GM23338 (cell line): ENCODE measurements at regions not wholly inside any gene's neighbourhood (a gene's known extent, or its start where the extent isn't known, plus 50 kb on each side); places are given as distances from the start of the nearest gene placed in this dataset.

ENCODE experiments used
- ATAC-seq: fragments of 200-7000 bp; cut with Tn5 transposase; 3 replicates; pipeline ENCODE4 v1.9.1; 2020
- DNase-seq: peaks from one replicate; pipeline ENCODE4 v3.0.0-alpha.2; 2015; ENCODE audit warnings: low spot score
- H2AFZ ChIP-seq: fragments of 200-600 bp; sonication (generic); 2 replicates; pipeline ENCODE4 v1.8.0; 2016; ENCODE audit warnings: antibody characterized with exemption, mild to moderate bottlenecking, moderate library complexity
- H3F3A ChIP-seq: fragments of 200-600 bp; sonication (generic); replicated peaks from 2 replicates; pipeline ENCODE4 v1.8.0; 2017; ENCODE audit warnings: antibody characterized with exemption, mixed run types, low read depth
- H3K27ac ChIP-seq: fragments of 200-600 bp; sonication (generic); 2 replicates; pipeline ENCODE4 v1.6.1; 2016; ENCODE audit warnings: low read depth
- H3K27me3 ChIP-seq: fragments of 200-600 bp; sonication (generic); 2 replicates; pipeline ENCODE4 v1.8.0; 2016; ENCODE audit warnings: mild to moderate bottlenecking, mixed run types, moderate library complexity; ENCODE audit not compliant: insufficient read depth
- H3K36me3 ChIP-seq: fragments of 200-600 bp; sonication (generic); 2 replicates; pipeline ENCODE4 v1.8.0; 2016; ENCODE audit warnings: mild to moderate bottlenecking; ENCODE audit not compliant: insufficient read depth
- H3K4me1 ChIP-seq: fragments of 200-600 bp; sonication (generic); 2 replicates; pipeline ENCODE4 v1.8.0; 2016; ENCODE audit warnings: mild to moderate bottlenecking, moderate library complexity; ENCODE audit not compliant: insufficient read depth
- H3K4me2 ChIP-seq: fragments of 200-600 bp; sonication (generic); 2 replicates; pipeline ENCODE4 v1.7.1; 2017; ENCODE audit warnings: mixed run types
- H3K4me3 ChIP-seq: fragments of 200-600 bp; sonication (generic); 2 replicates; pipeline ENCODE4 v1.6.1; 2016; ENCODE audit warnings: mixed run types
- H3K79me2 ChIP-seq: fragments of 200-600 bp; sonication (generic); replicated peaks from 2 replicates; pipeline ENCODE4 v1.8.0; 2017; ENCODE audit warnings: mild to moderate bottlenecking; ENCODE audit not compliant: insufficient read depth
- H3K9me2 ChIP-seq: fragments of 200-600 bp; sonication (generic); 2 replicates; pipeline ENCODE4 v1.8.0; 2017; ENCODE audit not compliant: insufficient read depth
- H4K20me1 ChIP-seq: fragments of 200-600 bp; sonication (generic); replicated peaks from 2 replicates; pipeline ENCODE4 v1.8.0; 2017; ENCODE audit warnings: mild to moderate bottlenecking; ENCODE audit not compliant: insufficient read depth
- H3K27ac Mint-ChIP-seq: 2 replicates; pipeline ENCODE4 v1.8.0; 2020; ENCODE audit warnings: inconsistent platforms, mild to moderate bottlenecking, moderate library complexity, mixed read lengths
- H3K27me3 Mint-ChIP-seq: 3 replicates; pipeline ENCODE4 v1.8.0; 2022; ENCODE audit warnings: low read depth, mild to moderate bottlenecking, moderate library complexity, mixed read lengths, inconsistent platforms; ENCODE audit not compliant: insufficient read depth, poor library complexity
- H3K36me3 Mint-ChIP-seq: 3 replicates; pipeline ENCODE4 v1.8.0; 2021; ENCODE audit warnings: low read depth, mild to moderate bottlenecking, inconsistent platforms, moderate library complexity, mixed read lengths
- H3K4me1 Mint-ChIP-seq: 3 replicates; pipeline ENCODE4 v1.8.0; 2020; ENCODE audit warnings: mild to moderate bottlenecking, inconsistent platforms, mixed read lengths
- H3K4me3 Mint-ChIP-seq: 3 replicates; pipeline ENCODE4 v1.8.0; 2021; ENCODE audit warnings: moderate library complexity, mild to moderate bottlenecking, inconsistent platforms, mixed read lengths
- H3K9me3 Mint-ChIP-seq: 3 replicates; pipeline ENCODE4 v1.8.0; 2020; ENCODE audit warnings: moderate library complexity, mild to moderate bottlenecking, inconsistent platforms, mixed read lengths
- CREB1 ChIP-seq: fragments of 250-450 bp; sonication (Bioruptor Pico); IDR thresholded peaks from 2 replicates; pipeline ENCODE4 v1.5.0; 2020; ENCODE audit warnings: low read depth, mild to moderate bottlenecking, moderate library complexity
- EZH2 ChIP-seq: fragments of 200-600 bp; sonication (generic); IDR thresholded peaks from one replicate; pipeline ENCODE4 v1.8.0; 2017; ENCODE audit warnings: antibody characterized with exemption, mild to moderate bottlenecking, low read depth; ENCODE audit not compliant: unreplicated experiment
- EZH2phosphoT487 ChIP-seq: fragments of 200-600 bp; sonication (generic); IDR thresholded peaks from one replicate; pipeline ENCODE4 v1.8.1; 2018; ENCODE audit warnings: antibody characterized with exemption; ENCODE audit not compliant: unreplicated experiment
- NANOG ChIP-seq: IDR thresholded peaks from 2 replicates; pipeline ENCODE4 v1.6.1; 2016; ENCODE audit warnings: antibody characterized with exemption, borderline replicate concordance
- POLR2AphosphoS5 ChIP-seq: IDR thresholded peaks from 2 replicates; pipeline ENCODE4 v1.6.1; 2016; ENCODE audit warnings: antibody characterized with exemption, low read depth
- REST ChIP-seq: IDR thresholded peaks from one replicate; pipeline ENCODE4 v1.6.1; 2018; ENCODE audit warnings: antibody characterized with exemption; ENCODE audit not compliant: unreplicated experiment
- ZNF114 ChIP-seq: fragments of 250-450 bp; sonication (Bioruptor Pico); IDR thresholded peaks from 2 replicates; pipeline ENCODE4 v1.5.0; 2020; ENCODE audit warnings: mild to moderate bottlenecking, moderate library complexity
- ZNF331 ChIP-seq: fragments of 250-450 bp; sonication (Bioruptor Pico); IDR thresholded peaks from 2 replicates; pipeline ENCODE4 v1.5.0; 2020; ENCODE audit warnings: low read depth, mild to moderate bottlenecking, moderate library complexity
- ZNF462 ChIP-seq: fragments of 250-450 bp; sonication (Bioruptor Pico); IDR thresholded peaks from 2 replicates; pipeline ENCODE4 v1.5.0; 2020; ENCODE audit warnings: mild to moderate bottlenecking, moderate library complexity
- TF ChIP-seq, protein P1 (sequence below): IDR thresholded peaks from 2 replicates; pipeline ENCODE4 v1.6.1; 2016; ENCODE audit warnings: antibody characterized with exemption
- TF ChIP-seq, protein P2 (sequence below), 2 experiments: fragments of 200-600 bp in 1 of 2; sonication (generic) in 1 of 2; conservative IDR thresholded peaks; 2 replicates each; pipeline versions ENCODE4 v1.5.1 to v1.6.1; 2016 to 2017; ENCODE audit warnings: antibody characterized with exemption in 2 of 2, low read depth in 2 of 2, mild to moderate bottlenecking in 2 of 2, moderate library complexity in 1 of 2

DNA sequence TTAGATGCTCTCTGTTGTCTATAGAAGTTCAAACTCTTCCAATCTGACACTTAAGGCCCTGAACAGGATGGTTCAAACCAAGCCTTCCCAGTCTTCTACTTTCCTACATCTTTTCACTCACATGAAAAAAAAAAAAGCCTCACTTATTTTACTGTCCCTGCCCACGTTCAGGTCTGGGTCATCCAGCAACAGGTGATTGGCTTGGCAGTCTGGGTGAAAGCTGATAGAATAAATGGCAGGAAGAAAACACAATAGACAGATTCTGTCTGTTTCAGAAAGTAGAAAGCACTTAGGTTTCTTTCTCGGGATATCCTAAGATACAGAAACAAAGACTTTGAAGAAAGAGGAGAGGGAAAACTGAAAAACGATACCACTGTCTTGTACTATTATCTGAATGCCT lies 61.8 kb upstream of the HSF2 start:
- Histone ChIP-seq H3K27me3 (no peaks in the 10 kb centered on the region), H3K4me1 (no peaks in the 10 kb centered on the region), H3K36me3 (no peaks in the 10 kb centered on the region), H3K27ac (no peak overlapping the region), H3F3A (no peaks in the 10 kb centered on the region), H3K9me2 (no peaks in the 10 kb centered on the region), H2AFZ (no peak overlapping the region), H3K79me2 (no peaks in the 10 kb centered on the region), H4K20me1 (no peaks in the 10 kb centered on the region), H3K4me2 (no peak overlapping the region), H3K4me3 (no peak overlapping the region)
- no peaks in the 10 kb centered on the region for H3K36me3 Mint-ChIP-seq
- H3K9me3 Mint-ChIP-seq = no peaks in the 10 kb centered on the region
- H3K27me3 Mint-ChIP-seq = peaks cover 2% of the 10 kb centered on the region
- no peak overlapping the region for H3K4me3 Mint-ChIP-seq
- TF ChIP-seq ZNF114 (CRISPR knock-in tag) (no peak), EZH2phosphoT487 (no peak), REST (no peak), EZH2 (no peak), CREB1 (no peak), NANOG (no peak), ZNF331 (CRISPR knock-in tag) (no peak), POLR2AphosphoS5 (no peak), ZNF462 (CRISPR knock-in tag) (no peak)
- TF ChIP-seq, protein P1, sequence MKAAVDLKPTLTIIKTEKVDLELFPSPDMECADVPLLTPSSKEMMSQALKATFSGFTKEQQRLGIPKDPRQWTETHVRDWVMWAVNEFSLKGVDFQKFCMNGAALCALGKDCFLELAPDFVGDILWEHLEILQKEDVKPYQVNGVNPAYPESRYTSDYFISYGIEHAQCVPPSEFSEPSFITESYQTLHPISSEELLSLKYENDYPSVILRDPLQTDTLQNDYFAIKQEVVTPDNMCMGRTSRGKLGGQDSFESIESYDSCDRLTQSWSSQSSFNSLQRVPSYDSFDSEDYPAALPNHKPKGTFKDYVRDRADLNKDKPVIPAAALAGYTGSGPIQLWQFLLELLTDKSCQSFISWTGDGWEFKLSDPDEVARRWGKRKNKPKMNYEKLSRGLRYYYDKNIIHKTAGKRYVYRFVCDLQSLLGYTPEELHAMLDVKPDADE = no peak
- TF ChIP-seq, protein P2, sequence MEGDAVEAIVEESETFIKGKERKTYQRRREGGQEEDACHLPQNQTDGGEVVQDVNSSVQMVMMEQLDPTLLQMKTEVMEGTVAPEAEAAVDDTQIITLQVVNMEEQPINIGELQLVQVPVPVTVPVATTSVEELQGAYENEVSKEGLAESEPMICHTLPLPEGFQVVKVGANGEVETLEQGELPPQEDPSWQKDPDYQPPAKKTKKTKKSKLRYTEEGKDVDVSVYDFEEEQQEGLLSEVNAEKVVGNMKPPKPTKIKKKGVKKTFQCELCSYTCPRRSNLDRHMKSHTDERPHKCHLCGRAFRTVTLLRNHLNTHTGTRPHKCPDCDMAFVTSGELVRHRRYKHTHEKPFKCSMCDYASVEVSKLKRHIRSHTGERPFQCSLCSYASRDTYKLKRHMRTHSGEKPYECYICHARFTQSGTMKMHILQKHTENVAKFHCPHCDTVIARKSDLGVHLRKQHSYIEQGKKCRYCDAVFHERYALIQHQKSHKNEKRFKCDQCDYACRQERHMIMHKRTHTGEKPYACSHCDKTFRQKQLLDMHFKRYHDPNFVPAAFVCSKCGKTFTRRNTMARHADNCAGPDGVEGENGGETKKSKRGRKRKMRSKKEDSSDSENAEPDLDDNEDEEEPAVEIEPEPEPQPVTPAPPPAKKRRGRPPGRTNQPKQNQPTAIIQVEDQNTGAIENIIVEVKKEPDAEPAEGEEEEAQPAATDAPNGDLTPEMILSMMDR (conservative IDR thresholded peaks at IDR 0.05; ENCODE audit: low read depth in 2 of 2) = no peak
- no peaks in the 10 kb centered on the region for H3K4me1 Mint-ChIP-seq
- no peak for ATAC-seq
- H3K27ac Mint-ChIP-seq = no peak overlapping the region
- DNase-seq = no peak
